Lung (tissue), 11 donors: ENCODE measurements at regions not wholly inside any gene's neighbourhood (a gene's known extent, or its start where the extent isn't known, plus 50 kb on each side); places are given as distances from the start of the nearest gene placed in this dataset.

Experiments used
- ATAC-seq: fragments of 200-7000 bp; cut with Tn5 transposase; one replicate; pipeline ENCODE4 v1.9.1; 2020; ENCODE audit warnings: moderate number of reproducible peaks; ENCODE audit not compliant: insufficient read depth, low FRiP score
- DNase-seq, 3 donors: peaks; one replicate each; pipeline ENCODE4 v3.0.0-alpha.2; 2013 to 2017
- H3K27ac ChIP-seq, 2 donors: one replicate each; pipeline ENCODE4 v1.5.1; 2013; ENCODE audit warnings: mild to moderate bottlenecking in 2 of 2, moderate library complexity in 2 of 2, control low read depth in 1 of 2, inconsistent platforms in 1 of 2, low read depth in 1 of 2, low read length in 1 of 2
- H3K27me3 ChIP-seq, 3 donors: one replicate each; pipeline ENCODE4 v1.5.1; 2013; ENCODE audit warnings: low read length in 2 of 3; ENCODE audit not compliant: control insufficient read depth in 3 of 3, insufficient read depth in 3 of 3
- H3K36me3 ChIP-seq, 4 donors: one replicate each; pipeline ENCODE4 v1.5.1; 2013; ENCODE audit warnings: low read length in 4 of 4, mild to moderate bottlenecking in 1 of 4, moderate library complexity in 1 of 4; ENCODE audit not compliant: control insufficient read depth in 4 of 4, insufficient read depth in 4 of 4
- H3K4me1 ChIP-seq, 5 donors: one replicate each; pipeline ENCODE4 v1.5.1; 2013; ENCODE audit warnings: low read length in 5 of 5, mild to moderate bottlenecking in 2 of 5, moderate library complexity in 1 of 5; ENCODE audit not compliant: control insufficient read depth in 5 of 5, insufficient read depth in 5 of 5
- H3K4me3 ChIP-seq: one replicate; pipeline ENCODE4 v1.5.1; 2013; ENCODE audit warnings: mild to moderate bottlenecking, control low read depth, moderate library complexity
- H3K9ac ChIP-seq, 2 donors: one replicate each; pipeline ENCODE4 v1.5.1; 2013; ENCODE audit warnings: low read length in 2 of 2, control low read depth in 1 of 2; ENCODE audit not compliant: insufficient read depth in 1 of 2
- H3K9me3 ChIP-seq, 4 donors: one replicate each; pipeline ENCODE4 v1.5.1; 2013; ENCODE audit warnings: low read length in 3 of 4, mild to moderate bottlenecking in 1 of 4, moderate library complexity in 1 of 4; ENCODE audit not compliant: control insufficient read depth in 4 of 4, insufficient read depth in 3 of 4
- CTCF ChIP-seq: IDR thresholded peaks from 2 replicates; pipeline ENCODE4 v1.5.1; 2012; ENCODE audit warnings: mild to moderate bottlenecking; ENCODE audit errors: control extremely low read depth, extremely low read depth
- WGBS, 2 donors: extraction: QIAGEN DNeasy Blood & Tissue Kit; methylation state at CpG; one replicate each; pipeline ENCODE4 v1.1.7; 2013; 5-methylcytosine and 5-hydroxymethylcytosine counted together
- donor health status: control.
- donor health status: control.
- donor health status: Bipolar disorder and iron deficiency.
- donor health status: healthy.
- donor health status: DM: yes; HTN: yes; CAD: no.

- no peaks in the 10 kb centered on the region for H3K36me3 ChIP-seq
- no peaks in the 10 kb centered on the region for H3K27me3 ChIP-seq
- H3K9ac ChIP-seq, result no peak overlapping the region
- H3K4me1 ChIP-seq, result peaks cover 0 to 2% (median 0%) of the 10 kb centered on the region in 5 donors
- H3K9me3 ChIP-seq, result peaks cover 0 to 5% (median 1%) of the 10 kb centered on the region in 4 donors
- DNase-seq, result no peak
- TF ChIP-seq CTCF, result no peak
- 68 to 73% methylated on average over 2 of the region's 2 CpGs for WGBS, 2 donors
- ATAC-seq, result no peak
- no peak overlapping the region for H3K27ac ChIP-seq
- no peak overlapping the region for H3K4me3 ChIP-seq
Measured at GRCh38 chr4:34181891-34182290, 2062.4 kb downstream of the ARAP2 start.

- no peak for TF ChIP-seq CTCF
- H3K9ac ChIP-seq, result no peak overlapping the region
- H3K27me3 ChIP-seq, result no peaks in the 10 kb centered on the region
- ATAC-seq (peak; percentile 51), DNase-seq (peak; percentile 16 to 83 (median 63))
- H3K4me1 ChIP-seq, result peaks cover 0 to 2% (median 0%) of the 10 kb centered on the region in 5 donors
- no peaks in the 10 kb centered on the region for H3K36me3 ChIP-seq
- no peak overlapping the region for H3K4me3 ChIP-seq
- H3K27ac ChIP-seq, result no peak overlapping the region
- peaks cover 0 to 3% (median under 1%) of the 10 kb centered on the region in 4 donors for H3K9me3 ChIP-seq
- 67 to 76% methylated on average over 4 of the region's 4 CpGs for WGBS, 2 donors
Measured at GRCh38 chr4:34182306-34182705, 2062.0 kb downstream of the ARAP2 start.

GRCh38 chr4:34183926-34184325 lies 2060.4 kb downstream of the ARAP2 start:
- 57 to 78% methylated on average over 3 of the region's 3 CpGs for WGBS, 2 donors
- Histone ChIP-seq H3K36me3 (no peaks in the 10 kb centered on the region), H3K9ac (no peak overlapping the region), H3K4me3 (no peak overlapping the region), H3K4me1 (peaks cover 0 to 2% (median 0%) of the 10 kb centered on the region in 5 donors), H3K27ac (no peak overlapping the region), H3K27me3 (no peaks in the 10 kb centered on the region), H3K9me3 (peaks cover 0 to 3% (median 0%) of the 10 kb centered on the region in 4 donors)
- ATAC-seq (no peak), DNase-seq (no peak)
- no peak for TF ChIP-seq CTCF

- Histone ChIP-seq H3K9me3 (peaks cover 0 to 3% (median 0%) of the 10 kb centered on the region in 4 donors), H3K27ac (no peak overlapping the region), H3K4me3 (no peak overlapping the region), H3K9ac (no peak overlapping the region), H3K36me3 (no peaks in the 10 kb centered on the region), H3K27me3 (no peaks in the 10 kb centered on the region), H3K4me1 (peaks cover 0 to 3% (median 1%) of the 10 kb centered on the region in 5 donors)
- TF ChIP-seq CTCF, result no peak
- 78 to 89% methylated on average over 1 of the region's 1 CpG for whole genome bisulfite sequencing, 2 donors
- peak; percentile 59 to 90 (median 85) for DNase-seq
- no peak for ATAC-seq
Measured at GRCh38 chr4:34187056-34187455, 2057.3 kb downstream of the ARAP2 start.
